B cell (primary cell): ENCODE measurements at regions not wholly inside any gene's neighbourhood (a gene's known extent, or its start where the extent isn't known, plus 50 kb on each side); places are given as distances from the start of the nearest gene placed in this dataset.

Experiments
- ATAC-seq: fragments of 200-7000 bp; cut with Tn5 transposase; one replicate; pipeline ENCODE4 v1.10.0; 2021; ENCODE audit warnings: low read depth, mild to moderate bottlenecking, moderate number of reproducible peaks, moderate library complexity
- CTCF ChIA-PET: fragments of 350-600 bp; sonication (Branson Sonifier 250); formaldehyde crosslinking; loops from one replicate; lab custom pipeline; 2021; ENCODE audit warnings: antibody characterized with exemption, inconsistent platforms; lab: Charles Lee
- POLR2A ChIA-PET: fragments of 350-600 bp; sonication (Branson Sonifier 250); formaldehyde crosslinking; loops from one replicate; lab custom pipeline; 2021; ENCODE audit warnings: antibody characterized with exemption; lab: Charles Lee
- DNase-seq: peaks from one replicate; pipeline ENCODE4 v3.0.0; 2013
- H2AFZ ChIP-seq: 2 replicates; pipeline ENCODE4 v1.6.1; 2012; ENCODE audit warnings: mild to moderate bottlenecking, low read depth, low read length; ENCODE audit not compliant: insufficient read depth, poor library complexity, severe bottlenecking
- H3K27ac ChIP-seq, 2 donors: 1 replicate in 1 of 2; 2 replicates in 1 of 2; pipeline ENCODE4 v1.5.1; 2012 to 2013; ENCODE audit warnings: low read length in 2 of 2, mild to moderate bottlenecking in 2 of 2, moderate library complexity in 1 of 2
- H3K27me3 ChIP-seq, 4 experiments: fragments of 200-600 bp in 1 of 4; sonication (generic) in 1 of 4; replicated peaks in 1 of 4; 1 replicate in 2 of 4; 2 replicates in 2 of 4; pipeline versions ENCODE4 v1.6.1 to v1.7.0; 2013 to 2016; ENCODE audit warnings: low read length in 3 of 4, mild to moderate bottlenecking in 2 of 4, mixed read lengths in 1 of 4, moderate library complexity in 1 of 4; ENCODE audit not compliant: insufficient read depth in 4 of 4, control insufficient read depth in 3 of 4; ENCODE audit errors: control extremely low read depth in 1 of 4
- H3K36me3 ChIP-seq, 2 experiments: replicated peaks in 1 of 2; 1 replicate in 1 of 2; 2 replicates in 1 of 2; pipeline versions ENCODE4 v1.6.1 to v1.7.1; 2013; ENCODE audit warnings: low read length in 1 of 2; ENCODE audit not compliant: insufficient read depth in 2 of 2, control insufficient read depth in 1 of 2; ENCODE audit errors: control extremely low read depth in 1 of 2, extremely low read depth in 1 of 2
- H3K4me1 ChIP-seq, 2 donors: fragments of 200-600 bp in 1 of 2; sonication (generic) in 1 of 2; 1 replicate in 1 of 2; 2 replicates in 1 of 2; pipeline versions ENCODE4 v1.5.1 to v1.6.1; 2013 to 2017; ENCODE audit warnings: low read length in 2 of 2; ENCODE audit not compliant: control insufficient read depth in 2 of 2, insufficient read depth in 2 of 2
- H3K4me2 ChIP-seq: replicated peaks from 2 replicates; pipeline ENCODE3; 2012; ENCODE audit warnings: mild to moderate bottlenecking, low read depth, low read length; ENCODE audit not compliant: poor library complexity, severe bottlenecking
- H3K4me3 ChIP-seq, 5 experiments: fragments of 200-600 bp in 1 of 5; sonication (generic) in 1 of 5; 1 replicate in 3 of 5; 2 replicates in 2 of 5; pipeline versions ENCODE4 v1.5.1 to v1.7.0; 2011 to 2016; ENCODE audit warnings: low read length in 4 of 5, mild to moderate bottlenecking in 4 of 5, low read depth in 2 of 5, control low read depth in 1 of 5, moderate library complexity in 1 of 5; ENCODE audit not compliant: insufficient read depth in 1 of 5; ENCODE audit errors: control extremely low read depth in 1 of 5, extremely low read depth in 1 of 5
- H3K79me2 ChIP-seq: fragments of 200-600 bp; sonication (generic); one replicate; pipeline ENCODE4 v1.6.0; 2016; ENCODE audit warnings: low read length; ENCODE audit not compliant: control insufficient read depth, insufficient read depth
- H3K9ac ChIP-seq: fragments of 200-600 bp; sonication (generic); 2 replicates; pipeline ENCODE4 v1.6.1; 2017; ENCODE audit warnings: mild to moderate bottlenecking, low read length, moderate library complexity
- H3K9me3 ChIP-seq, 3 donors: one replicate each; pipeline versions ENCODE4 v1.6.1 to v1.7.1; 2013; ENCODE audit warnings: low read length in 2 of 3; ENCODE audit not compliant: control insufficient read depth in 2 of 3, insufficient read depth in 1 of 3; ENCODE audit errors: control extremely low read depth in 1 of 3
- H4K20me1 ChIP-seq: 2 replicates; pipeline ENCODE4 v1.6.0; 2012; ENCODE audit warnings: mild to moderate bottlenecking, low read length; ENCODE audit not compliant: insufficient read depth, control insufficient read depth, poor library complexity, severe bottlenecking
- H3K27ac Mint-ChIP-seq: one replicate; pipeline ENCODE4 v1.8.0; 2021; ENCODE audit warnings: mixed read lengths
- H3K27me3 Mint-ChIP-seq: one replicate; pipeline ENCODE4 v1.8.0; 2021; ENCODE audit warnings: mixed read lengths
- H3K4me1 Mint-ChIP-seq: one replicate; pipeline ENCODE4 v1.8.0; 2021; ENCODE audit warnings: mixed read lengths
- H3K4me3 Mint-ChIP-seq: one replicate; pipeline ENCODE4 v1.8.0; 2021; ENCODE audit warnings: mixed read lengths
- H3K9me3 Mint-ChIP-seq: one replicate; pipeline ENCODE4 v1.8.0; 2022; ENCODE audit warnings: mixed read lengths; ENCODE audit not compliant: insufficient read depth
- EZH2 ChIP-seq: IDR thresholded peaks from 2 replicates; pipeline ENCODE4 v1.6.1; 2012; ENCODE audit warnings: borderline replicate concordance, low read depth, mild to moderate bottlenecking, moderate library complexity, low read length; ENCODE audit not compliant: insufficient read depth, poor library complexity, severe bottlenecking
- WGBS: methylation state at CpG from one replicate; pipeline ENCODE4 v1.1.5; 2013; ENCODE audit warnings: missing lambda C conversion rate; ENCODE audit not compliant: insufficient coverage; 5-methylcytosine and 5-hydroxymethylcytosine counted together
- intact Hi-C: fragments of 100-400 bp; cut with micrococcal nuclease; formaldehyde crosslinking; loops from one replicate; pipeline ENCODE4 v1.10.0; 2022
- TF ChIP-seq, protein P1 (sequence below): fragments of 200-600 bp; IDR thresholded peaks from one replicate; pipeline ENCODE4 v1.8.0; 2022; ENCODE audit warnings: antibody characterized with exemption, mild to moderate bottlenecking

DNA sequence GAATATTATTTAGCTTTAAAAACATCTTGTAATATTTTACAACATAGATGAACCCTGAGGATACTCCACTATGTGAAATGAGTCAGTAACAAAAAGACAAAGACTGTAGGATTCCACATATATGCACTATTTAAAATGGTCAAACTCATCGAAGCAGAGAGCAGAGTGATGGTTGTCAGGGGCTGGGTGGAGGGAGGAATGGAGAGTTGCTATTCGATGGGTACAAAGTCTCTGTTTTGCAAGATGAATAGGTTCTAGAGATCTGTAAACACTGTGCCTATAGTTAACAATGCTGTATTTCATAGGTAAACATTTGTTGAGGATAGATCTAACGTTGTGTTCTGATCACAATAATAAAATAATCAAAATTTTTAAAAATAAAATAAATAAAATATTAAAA lies 1675.9 kb upstream of the CELF4 start:
- Histone ChIP-seq H4K20me1 (no peaks in the 10 kb centered on the region), H3K4me1 (no peaks in the 10 kb centered on the region), H3K4me2 (no peak overlapping the region), H2AFZ (no peak overlapping the region), H3K4me3 (no peak overlapping the region), H3K27ac (no peak overlapping the region), H3K79me2 (no peaks in the 10 kb centered on the region), H3K9me3 (no peaks in the 10 kb centered on the region), H3K9ac (no peak overlapping the region), H3K27me3 (no peaks in the 10 kb centered on the region), H3K36me3 (no peaks in the 10 kb centered on the region)
- CTCF ChIA-PET, result no interaction called here
- H3K4me3 Mint-ChIP-seq, result no peak overlapping the region
- no peak for ATAC-seq
- 100% methylated on average over 1 of the region's 3 CpGs for WGBS
- peaks cover 5% of the 10 kb centered on the region for H3K9me3 Mint-ChIP-seq
- DNase-seq, result no peak
- TF ChIP-seq EZH2, result no peak
- TF ChIP-seq, protein P1, sequence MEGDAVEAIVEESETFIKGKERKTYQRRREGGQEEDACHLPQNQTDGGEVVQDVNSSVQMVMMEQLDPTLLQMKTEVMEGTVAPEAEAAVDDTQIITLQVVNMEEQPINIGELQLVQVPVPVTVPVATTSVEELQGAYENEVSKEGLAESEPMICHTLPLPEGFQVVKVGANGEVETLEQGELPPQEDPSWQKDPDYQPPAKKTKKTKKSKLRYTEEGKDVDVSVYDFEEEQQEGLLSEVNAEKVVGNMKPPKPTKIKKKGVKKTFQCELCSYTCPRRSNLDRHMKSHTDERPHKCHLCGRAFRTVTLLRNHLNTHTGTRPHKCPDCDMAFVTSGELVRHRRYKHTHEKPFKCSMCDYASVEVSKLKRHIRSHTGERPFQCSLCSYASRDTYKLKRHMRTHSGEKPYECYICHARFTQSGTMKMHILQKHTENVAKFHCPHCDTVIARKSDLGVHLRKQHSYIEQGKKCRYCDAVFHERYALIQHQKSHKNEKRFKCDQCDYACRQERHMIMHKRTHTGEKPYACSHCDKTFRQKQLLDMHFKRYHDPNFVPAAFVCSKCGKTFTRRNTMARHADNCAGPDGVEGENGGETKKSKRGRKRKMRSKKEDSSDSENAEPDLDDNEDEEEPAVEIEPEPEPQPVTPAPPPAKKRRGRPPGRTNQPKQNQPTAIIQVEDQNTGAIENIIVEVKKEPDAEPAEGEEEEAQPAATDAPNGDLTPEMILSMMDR, result no peak
- POLR2A ChIA-PET, result no interaction called here
- intact Hi-C loops, result no loop called here
- no peak overlapping the region for H3K27ac Mint-ChIP-seq
- no peaks in the 10 kb centered on the region for H3K27me3 Mint-ChIP-seq
- no peaks in the 10 kb centered on the region for H3K4me1 Mint-ChIP-seq

DNA sequence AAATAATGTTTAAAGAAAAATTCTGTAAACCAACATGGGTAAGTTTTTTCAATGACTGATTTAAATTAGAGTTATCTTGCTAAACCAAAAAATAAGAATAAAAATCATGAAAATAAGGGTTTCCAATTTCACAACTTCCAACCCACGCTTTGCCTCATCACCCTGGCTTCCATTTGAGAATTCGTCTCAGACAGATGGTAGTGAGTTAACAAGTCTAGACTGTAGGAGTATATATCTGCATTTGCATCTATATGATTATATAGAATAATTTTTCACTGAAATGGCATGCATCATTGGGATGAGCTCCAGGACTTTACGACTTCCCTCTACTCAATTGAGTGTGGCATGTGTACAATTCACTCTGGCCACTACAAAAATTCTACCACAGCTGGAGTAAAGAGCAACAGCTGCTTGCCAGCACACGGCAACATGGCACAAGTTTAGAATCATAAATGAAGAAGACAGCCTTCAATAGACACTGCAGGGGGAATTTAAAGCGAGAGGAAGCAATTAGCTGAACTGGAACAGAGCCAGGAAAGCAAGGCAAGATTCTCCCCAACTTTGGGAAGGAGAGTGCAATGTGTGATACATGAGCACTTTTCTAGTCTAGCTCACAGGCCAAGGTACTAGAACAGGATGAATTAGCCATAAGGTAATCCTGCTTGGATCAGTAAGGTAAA lies 1673.5 kb upstream of the CELF4 start:
- H3K79me2 ChIP-seq, result no peaks in the 10 kb centered on the region
- Mint-ChIP-seq H3K27me3 (no peaks in the 10 kb centered on the region), H3K9me3 (peaks cover 5% of the 10 kb centered on the region), H3K27ac (no peak overlapping the region), H3K4me1 (no peaks in the 10 kb centered on the region), H3K4me3 (no peak overlapping the region)
- H3K9me3 ChIP-seq, result peaks cover 0 to 13% (median 0%) of the 10 kb centered on the region in 3 donors
- H3K27ac ChIP-seq, result no peak overlapping the region
- ChIA-PET POLR2A (no interaction called here), CTCF (no interaction called here)
- DNase-seq, result no peak
- H3K9ac ChIP-seq, result no peak overlapping the region
- H3K4me3 ChIP-seq, result no peak overlapping the region
- no peak overlapping the region for H2AFZ ChIP-seq
- intact Hi-C loops, result no loop called here
- no peaks in the 10 kb centered on the region for H3K27me3 ChIP-seq
- TF ChIP-seq, protein P1, result no peak
- TF ChIP-seq EZH2, result no peak
- H3K4me1 ChIP-seq, result no peaks in the 10 kb centered on the region
- H3K36me3 ChIP-seq, result no peaks in the 10 kb centered on the region
- ATAC-seq, result no peak
- no peak overlapping the region for H3K4me2 ChIP-seq
- H4K20me1 ChIP-seq, result no peaks in the 10 kb centered on the region
- WGBS, result 50% methylated on average over 1 of the region's 5 CpGs
